ENCODE measurements at regions not wholly inside any gene's neighbourhood (a gene's known extent, or its start where the extent isn't known, plus 50 kb on each side); places are given as distances from the start of the nearest gene placed in this dataset.

- TF ChIP-seq CTCF (conservative IDR thresholded peaks at IDR 0.05; ENCODE audit: low read length), result no peak
- no peak for TF ChIP-seq EZH2phosphoT487 (IDR thresholded peaks at IDR 0.05; ENCODE audit: borderline replicate concordance, low read depth, low read length)
These were observed 276.0 kb downstream of the MTX2 start for GRCh38 chr2:176544991-176545956.
